Naive thymus-derived CD8-positive, alpha-beta T cell (primary cell): ENCODE measurements at regions not wholly inside any gene's neighbourhood (a gene's known extent, or its start where the extent isn't known, plus 50 kb on each side); places are given as distances from the start of the nearest gene placed in this dataset.

Source experiments
- ATAC-seq, 2 donors: fragments of 150-1000 bp; cut with Tn5 transposase in 1 of 2; sonication (Bioruptor Pico), chemical (Tn5 transposase) in 1 of 2; 1 replicate in 1 of 2; 2 replicates in 1 of 2; pipeline ENCODE4 v1.10.0; 2021; ENCODE audit warnings: mild to moderate bottlenecking in 2 of 2, moderate library complexity in 2 of 2
- POLR2A ChIA-PET: fragments of 350-600 bp; sonication (Branson Sonifier 250); formaldehyde crosslinking; loops from one replicate; lab custom pipeline; 2021; ENCODE audit warnings: antibody characterized with exemption; lab: Charles Lee
- DNase-seq, 10 donors: peaks; one replicate each; pipeline versions ENCODE4 v3.0.0 to v3.0.0-alpha.2; 2020 to 2022
- H3K27ac Mint-ChIP-seq, 10 donors: one replicate each; pipeline ENCODE4 v1.8.0; 2020 to 2022; ENCODE audit warnings: mild to moderate bottlenecking in 10 of 10, mixed read lengths in 10 of 10, moderate library complexity in 4 of 10, inconsistent platforms in 1 of 10
- H3K27me3 Mint-ChIP-seq, 5 donors: one replicate each; pipeline ENCODE4 v1.8.0; 2021 to 2022; ENCODE audit warnings: mixed read lengths in 5 of 5
- H3K36me3 Mint-ChIP-seq, 3 donors: one replicate each; pipeline ENCODE4 v1.8.0; 2020 to 2022; ENCODE audit warnings: mixed read lengths in 3 of 3, mild to moderate bottlenecking in 2 of 3, inconsistent platforms in 1 of 3
- H3K4me1 Mint-ChIP-seq, 4 donors: one replicate each; pipeline ENCODE4 v1.8.0; 2021 to 2022; ENCODE audit warnings: mixed read lengths in 4 of 4
- H3K4me3 Mint-ChIP-seq, 10 donors: one replicate each; pipeline ENCODE4 v1.8.0; 2020 to 2022; ENCODE audit warnings: mild to moderate bottlenecking in 10 of 10, mixed read lengths in 10 of 10, moderate library complexity in 6 of 10, inconsistent platforms in 1 of 10
- H3K9me3 Mint-ChIP-seq, 9 donors: one replicate each; pipeline ENCODE4 v1.8.0; 2020 to 2022; ENCODE audit warnings: mixed read lengths in 9 of 9, mild to moderate bottlenecking in 3 of 9, inconsistent platforms in 1 of 9, moderate library complexity in 1 of 9

GRCh38 chr1:103948526-103948925 is 198.8 kb downstream of the AMY1C start:
- no peak overlapping the region for H3K4me3 Mint-ChIP-seq
- H3K36me3 Mint-ChIP-seq = no peaks in the 10 kb centered on the region
- DNase-seq (no peak), ATAC-seq (no peak)
- POLR2A ChIA-PET = no interaction called here
- H3K27ac Mint-ChIP-seq = no peak overlapping the region
- H3K4me1 Mint-ChIP-seq = no peaks in the 10 kb centered on the region
- no peaks in the 10 kb centered on the region for H3K27me3 Mint-ChIP-seq
- H3K9me3 Mint-ChIP-seq = peaks cover 0 to 9% (median 2%) of the 10 kb centered on the region in 9 donors

GRCh38 chr1:103949779-103950178 is 200.1 kb downstream of the AMY1C start:
- Mint-ChIP-seq H3K36me3 (no peaks in the 10 kb centered on the region), H3K27ac (no peak overlapping the region), H3K9me3 (peaks cover 0 to 9% (median 3%) of the 10 kb centered on the region in 9 donors), H3K4me3 (no peak overlapping the region), H3K4me1 (no peaks in the 10 kb centered on the region), H3K27me3 (no peaks in the 10 kb centered on the region)
- DNase-seq (no peak), ATAC-seq (no peak)
- POLR2A ChIA-PET = no interaction called here

- no peaks in the 10 kb centered on the region for H3K36me3 Mint-ChIP-seq
- POLR2A ChIA-PET = no interaction called here
- no peak overlapping the region for H3K27ac Mint-ChIP-seq
- H3K9me3 Mint-ChIP-seq = peaks cover 0 to 28% (median 0%) of the 10 kb centered on the region in 9 donors
- no peaks in the 10 kb centered on the region for H3K27me3 Mint-ChIP-seq
- DNase-seq (no peak), ATAC-seq (no peak)
- H3K4me1 Mint-ChIP-seq = no peaks in the 10 kb centered on the region
- H3K4me3 Mint-ChIP-seq = no peak overlapping the region
Observed at GRCh38 chr1:103953386-103953785, 203.7 kb downstream of the AMY1C start.

- no peak overlapping the region for H3K27ac Mint-ChIP-seq
- H3K4me3 Mint-ChIP-seq = no peak overlapping the region
- H3K4me1 Mint-ChIP-seq = no peaks in the 10 kb centered on the region
- H3K27me3 Mint-ChIP-seq = no peaks in the 10 kb centered on the region
- ATAC-seq (no peak), DNase-seq (no peak)
- H3K9me3 Mint-ChIP-seq = peaks cover 0 to 28% (median 10%) of the 10 kb centered on the region in 9 donors
- POLR2A ChIA-PET = no interaction called here
- no peaks in the 10 kb centered on the region for H3K36me3 Mint-ChIP-seq
Observed at GRCh38 chr1:103958699-103959098, 209.0 kb downstream of the AMY1C start.

- Mint-ChIP-seq H3K9me3 (peaks cover 0 to 28% (median 10%) of the 10 kb centered on the region in 9 donors), H3K36me3 (no peaks in the 10 kb centered on the region), H3K4me3 (no peak overlapping the region), H3K4me1 (no peaks in the 10 kb centered on the region), H3K27me3 (no peaks in the 10 kb centered on the region), H3K27ac (no peak overlapping the region)
- POLR2A ChIA-PET = no interaction called here
- no peak for ATAC-seq
- no peak for DNase-seq
Observed at GRCh38 chr1:103959565-103959964, 209.9 kb downstream of the AMY1C start.

GRCh38 chr1:103960045-103960444 is 210.3 kb downstream of the AMY1C start:
- ATAC-seq (no peak), DNase-seq (no peak)
- Mint-ChIP-seq H3K9me3 (peaks cover 0 to 28% (median 9%) of the 10 kb centered on the region in 9 donors), H3K4me1 (no peaks in the 10 kb centered on the region), H3K4me3 (no peak overlapping the region), H3K27me3 (no peaks in the 10 kb centered on the region), H3K36me3 (no peaks in the 10 kb centered on the region), H3K27ac (no peak overlapping the region)
- POLR2A ChIA-PET = no interaction called here

GRCh38 chr1:103960710-103961109 is 211.0 kb downstream of the AMY1C start:
- no peak for ATAC-seq
- Mint-ChIP-seq H3K9me3 (peaks cover 0 to 28% (median 10%) of the 10 kb centered on the region in 9 donors), H3K36me3 (no peaks in the 10 kb centered on the region)

GRCh38 chr1:103986792-103987191 is 237.1 kb downstream of the AMY1C start:
- POLR2A ChIA-PET = no interaction called here

More at GRCh38 chr1:103960710-103961109, 211.0 kb downstream of the AMY1C start:
- H3K4me1 Mint-ChIP-seq = peaks cover 0 to 2% (median 0%) of the 10 kb centered on the region in 4 donors
- H3K4me3 Mint-ChIP-seq = no peak overlapping the region
- POLR2A ChIA-PET = no interaction called here
- no peak for DNase-seq
- H3K27ac Mint-ChIP-seq = no peak overlapping the region
- no peaks in the 10 kb centered on the region for H3K27me3 Mint-ChIP-seq

GRCh38 chr1:103997631-103998030 is 247.9 kb downstream of the AMY1C start:
- POLR2A ChIA-PET = no interaction called here
- DNase-seq (no peak), ATAC-seq (no peak)
- no peak overlapping the region for H3K27ac Mint-ChIP-seq
- no peaks in the 10 kb centered on the region for H3K36me3 Mint-ChIP-seq
- H3K4me3 Mint-ChIP-seq = no peak overlapping the region
- H3K4me1 Mint-ChIP-seq = no peaks in the 10 kb centered on the region
- H3K9me3 Mint-ChIP-seq = peaks cover 0 to 18% (median 3%) of the 10 kb centered on the region in 9 donors
- H3K27me3 Mint-ChIP-seq = no peaks in the 10 kb centered on the region

More at GRCh38 chr1:103986792-103987191, 237.1 kb downstream of the AMY1C start:
- Mint-ChIP-seq H3K27ac (no peak overlapping the region), H3K4me3 (no peak overlapping the region), H3K9me3 (peaks cover 3 to 26% (median 12%) of the 10 kb centered on the region in 9 donors), H3K36me3 (no peaks in the 10 kb centered on the region), H3K4me1 (no peaks in the 10 kb centered on the region), H3K27me3 (no peaks in the 10 kb centered on the region)
- no peak for ATAC-seq
- DNase-seq = no peak

- H3K27me3 Mint-ChIP-seq = no peaks in the 10 kb centered on the region
- ATAC-seq (no peak), DNase-seq (no peak)
- H3K4me3 Mint-ChIP-seq = no peak overlapping the region
- no peak overlapping the region for H3K27ac Mint-ChIP-seq
- POLR2A ChIA-PET = no interaction called here
- peaks cover 2 to 39% (median 16%) of the 10 kb centered on the region in 9 donors for H3K9me3 Mint-ChIP-seq
- no peaks in the 10 kb centered on the region for H3K4me1 Mint-ChIP-seq
- no peaks in the 10 kb centered on the region for H3K36me3 Mint-ChIP-seq
Observed at GRCh38 chr1:104018922-104019674, 269.4 kb downstream of the AMY1C start.

GRCh38 chr1:104019675-104020049 is 270.0 kb downstream of the AMY1C start:
- Mint-ChIP-seq H3K27me3 (no peaks in the 10 kb centered on the region), H3K27ac (no peak overlapping the region), H3K4me1 (no peaks in the 10 kb centered on the region), H3K9me3 (peaks cover 2 to 42% (median 19%) of the 10 kb centered on the region in 9 donors), H3K4me3 (no peak overlapping the region), H3K36me3 (no peaks in the 10 kb centered on the region)
- ATAC-seq (no peak), DNase-seq (no peak)
- POLR2A ChIA-PET = no interaction called here

GRCh38 chr1:104028416-104029035 is 278.8 kb downstream of the AMY1C start:
- ATAC-seq = no peak
- peaks cover 0 to 24% (median 5%) of the 10 kb centered on the region in 9 donors for H3K9me3 Mint-ChIP-seq
- H3K4me1 Mint-ChIP-seq = no peaks in the 10 kb centered on the region
- no peak for DNase-seq
- no peak overlapping the region for H3K27ac Mint-ChIP-seq
- H3K4me3 Mint-ChIP-seq = no peak overlapping the region
- POLR2A ChIA-PET = no interaction called here
- H3K36me3 Mint-ChIP-seq = no peaks in the 10 kb centered on the region
- no peaks in the 10 kb centered on the region for H3K27me3 Mint-ChIP-seq

GRCh38 chr1:104029456-104029970 is 279.8 kb downstream of the AMY1C start:
- DNase-seq (no peak), ATAC-seq (no peak)
- POLR2A ChIA-PET = no interaction called here
- Mint-ChIP-seq H3K36me3 (no peaks in the 10 kb centered on the region), H3K27ac (no peak overlapping the region), H3K4me3 (no peak overlapping the region), H3K27me3 (no peaks in the 10 kb centered on the region), H3K4me1 (no peaks in the 10 kb centered on the region), H3K9me3 (peaks cover 0 to 20% (median 4%) of the 10 kb centered on the region in 9 donors)
